Vagina (tissue), 2 donors: ENCODE measurements at regions not wholly inside any gene's neighbourhood (a gene's known extent, or its start where the extent isn't known, plus 50 kb on each side); places are given as distances from the start of the nearest gene placed in this dataset.

Experiments
- CTCF ChIP-seq, 3 experiments: fragments of 450-650 bp in 2 of 3; fragments of 200-600 bp in 1 of 3; sonication (generic) in 1 of 3; IDR thresholded peaks; one replicate each; pipeline ENCODE4 v1.5.1; 2017 to 2019; ENCODE audit warnings: antibody characterized with exemption in 3 of 3, mild to moderate bottlenecking in 2 of 3, moderate library complexity in 2 of 3
- POLR2A ChIP-seq, 2 donors: fragments of 450-650 bp; IDR thresholded peaks; one replicate each; pipeline ENCODE4 v1.6.1; 2017; ENCODE audit warnings: antibody characterized with exemption in 2 of 2, mild to moderate bottlenecking in 2 of 2, moderate library complexity in 2 of 2

DNA sequence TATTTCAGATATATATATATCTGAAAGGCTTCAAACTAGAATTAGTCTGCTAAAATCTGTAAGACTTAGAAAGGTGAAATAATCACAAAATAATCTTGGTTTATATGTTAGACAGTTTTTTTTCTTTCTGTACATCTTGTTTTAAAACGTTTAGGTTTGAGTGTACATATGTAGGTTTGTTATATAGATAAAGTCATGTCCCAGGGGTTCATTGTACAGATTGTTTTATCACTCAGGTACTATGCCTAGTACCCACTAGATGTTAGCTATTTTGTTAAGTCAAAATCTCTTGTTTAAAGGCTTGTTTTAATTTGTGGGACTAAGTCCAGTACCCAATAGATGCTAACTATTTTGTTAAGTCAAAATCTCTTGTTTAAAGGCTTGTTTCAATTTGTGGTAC lies 1339.0 kb upstream of the CITED2 start:
- TF ChIP-seq CTCF (IDR thresholded peaks at IDR 0.05) (no peak), POLR2A (IDR thresholded peaks at IDR 0.05) (no peak)
